GM23338 (cell line): ENCODE measurements at regions not wholly inside any gene's neighbourhood (a gene's known extent, or its start where the extent isn't known, plus 50 kb on each side); places are given as distances from the start of the nearest gene placed in this dataset.

Source experiments
- ATAC-seq: fragments of 200-7000 bp; cut with Tn5 transposase; 3 replicates; pipeline ENCODE4 v1.9.1; 2020
- DNase-seq: peaks from one replicate; pipeline ENCODE4 v3.0.0-alpha.2; 2015; ENCODE audit warnings: low spot score
- H2AFZ ChIP-seq: fragments of 200-600 bp; sonication (generic); 2 replicates; pipeline ENCODE4 v1.8.0; 2016; ENCODE audit warnings: antibody characterized with exemption, mild to moderate bottlenecking, moderate library complexity
- H3F3A ChIP-seq: fragments of 200-600 bp; sonication (generic); replicated peaks from 2 replicates; pipeline ENCODE4 v1.8.0; 2017; ENCODE audit warnings: antibody characterized with exemption, mixed run types, low read depth
- H3K27ac ChIP-seq: fragments of 200-600 bp; sonication (generic); 2 replicates; pipeline ENCODE4 v1.6.1; 2016; ENCODE audit warnings: low read depth
- H3K27me3 ChIP-seq: fragments of 200-600 bp; sonication (generic); 2 replicates; pipeline ENCODE4 v1.8.0; 2016; ENCODE audit warnings: mild to moderate bottlenecking, mixed run types, moderate library complexity; ENCODE audit not compliant: insufficient read depth
- H3K36me3 ChIP-seq: fragments of 200-600 bp; sonication (generic); 2 replicates; pipeline ENCODE4 v1.8.0; 2016; ENCODE audit warnings: mild to moderate bottlenecking; ENCODE audit not compliant: insufficient read depth
- H3K4me1 ChIP-seq: fragments of 200-600 bp; sonication (generic); 2 replicates; pipeline ENCODE4 v1.8.0; 2016; ENCODE audit warnings: mild to moderate bottlenecking, moderate library complexity; ENCODE audit not compliant: insufficient read depth
- H3K4me2 ChIP-seq: fragments of 200-600 bp; sonication (generic); 2 replicates; pipeline ENCODE4 v1.7.1; 2017; ENCODE audit warnings: mixed run types
- H3K4me3 ChIP-seq: fragments of 200-600 bp; sonication (generic); 2 replicates; pipeline ENCODE4 v1.6.1; 2016; ENCODE audit warnings: mixed run types
- H3K79me2 ChIP-seq: fragments of 200-600 bp; sonication (generic); replicated peaks from 2 replicates; pipeline ENCODE4 v1.8.0; 2017; ENCODE audit warnings: mild to moderate bottlenecking; ENCODE audit not compliant: insufficient read depth
- H3K9me2 ChIP-seq: fragments of 200-600 bp; sonication (generic); 2 replicates; pipeline ENCODE4 v1.8.0; 2017; ENCODE audit not compliant: insufficient read depth
- H4K20me1 ChIP-seq: fragments of 200-600 bp; sonication (generic); replicated peaks from 2 replicates; pipeline ENCODE4 v1.8.0; 2017; ENCODE audit warnings: mild to moderate bottlenecking; ENCODE audit not compliant: insufficient read depth
- H3K27ac Mint-ChIP-seq: 2 replicates; pipeline ENCODE4 v1.8.0; 2020; ENCODE audit warnings: inconsistent platforms, mild to moderate bottlenecking, moderate library complexity, mixed read lengths
- H3K27me3 Mint-ChIP-seq: 3 replicates; pipeline ENCODE4 v1.8.0; 2022; ENCODE audit warnings: low read depth, mild to moderate bottlenecking, moderate library complexity, mixed read lengths, inconsistent platforms; ENCODE audit not compliant: insufficient read depth, poor library complexity
- H3K36me3 Mint-ChIP-seq: 3 replicates; pipeline ENCODE4 v1.8.0; 2021; ENCODE audit warnings: low read depth, mild to moderate bottlenecking, inconsistent platforms, moderate library complexity, mixed read lengths
- H3K4me1 Mint-ChIP-seq: 3 replicates; pipeline ENCODE4 v1.8.0; 2020; ENCODE audit warnings: mild to moderate bottlenecking, inconsistent platforms, mixed read lengths
- H3K4me3 Mint-ChIP-seq: 3 replicates; pipeline ENCODE4 v1.8.0; 2021; ENCODE audit warnings: moderate library complexity, mild to moderate bottlenecking, inconsistent platforms, mixed read lengths
- H3K9me3 Mint-ChIP-seq: 3 replicates; pipeline ENCODE4 v1.8.0; 2020; ENCODE audit warnings: moderate library complexity, mild to moderate bottlenecking, inconsistent platforms, mixed read lengths
- CREB1 ChIP-seq: fragments of 250-450 bp; sonication (Bioruptor Pico); IDR thresholded peaks from 2 replicates; pipeline ENCODE4 v1.5.0; 2020; ENCODE audit warnings: low read depth, mild to moderate bottlenecking, moderate library complexity
- CTCF ChIP-seq, 2 experiments: fragments of 200-600 bp in 1 of 2; sonication (generic) in 1 of 2; conservative IDR thresholded peaks; 2 replicates each; pipeline versions ENCODE4 v1.5.1 to v1.6.1; 2016 to 2017; ENCODE audit warnings: antibody characterized with exemption in 2 of 2, low read depth in 2 of 2, mild to moderate bottlenecking in 2 of 2, moderate library complexity in 1 of 2
- ETS1 ChIP-seq: IDR thresholded peaks from 2 replicates; pipeline ENCODE4 v1.6.1; 2016; ENCODE audit warnings: antibody characterized with exemption
- EZH2 ChIP-seq: fragments of 200-600 bp; sonication (generic); IDR thresholded peaks from one replicate; pipeline ENCODE4 v1.8.0; 2017; ENCODE audit warnings: antibody characterized with exemption, mild to moderate bottlenecking, low read depth; ENCODE audit not compliant: unreplicated experiment
- EZH2phosphoT487 ChIP-seq: fragments of 200-600 bp; sonication (generic); IDR thresholded peaks from one replicate; pipeline ENCODE4 v1.8.1; 2018; ENCODE audit warnings: antibody characterized with exemption; ENCODE audit not compliant: unreplicated experiment
- JUNB ChIP-seq: IDR thresholded peaks from one replicate; pipeline ENCODE4 v1.6.1; 2016; ENCODE audit warnings: antibody characterized with exemption; ENCODE audit not compliant: unreplicated experiment
- NANOG ChIP-seq: IDR thresholded peaks from 2 replicates; pipeline ENCODE4 v1.6.1; 2016; ENCODE audit warnings: antibody characterized with exemption, borderline replicate concordance
- POLR2AphosphoS5 ChIP-seq: IDR thresholded peaks from 2 replicates; pipeline ENCODE4 v1.6.1; 2016; ENCODE audit warnings: antibody characterized with exemption, low read depth
- REST ChIP-seq: IDR thresholded peaks from one replicate; pipeline ENCODE4 v1.6.1; 2018; ENCODE audit warnings: antibody characterized with exemption; ENCODE audit not compliant: unreplicated experiment
- STAT1 ChIP-seq: IDR thresholded peaks from one replicate; pipeline ENCODE4 v1.6.1; 2016; ENCODE audit warnings: antibody characterized with exemption; ENCODE audit not compliant: unreplicated experiment
- ZNF114 ChIP-seq: fragments of 250-450 bp; sonication (Bioruptor Pico); IDR thresholded peaks from 2 replicates; pipeline ENCODE4 v1.5.0; 2020; ENCODE audit warnings: mild to moderate bottlenecking, moderate library complexity
- ZNF331 ChIP-seq: fragments of 250-450 bp; sonication (Bioruptor Pico); IDR thresholded peaks from 2 replicates; pipeline ENCODE4 v1.5.0; 2020; ENCODE audit warnings: low read depth, mild to moderate bottlenecking, moderate library complexity
- ZNF462 ChIP-seq: fragments of 250-450 bp; sonication (Bioruptor Pico); IDR thresholded peaks from 2 replicates; pipeline ENCODE4 v1.5.0; 2020; ENCODE audit warnings: mild to moderate bottlenecking, moderate library complexity

- H3K4me2 ChIP-seq = no peak overlapping the region
- Mint-ChIP-seq H3K27ac (no peak overlapping the region), H3K9me3 (no peaks in the 10 kb centered on the region), H3K36me3 (no peaks in the 10 kb centered on the region), H3K4me1 (peaks cover 2% of the 10 kb centered on the region; the same call in 2 of the 3 replicates), H3K4me3 (no peak overlapping the region), H3K27me3 (no peaks in the 10 kb centered on the region)
- H3K79me2 ChIP-seq = no peaks in the 10 kb centered on the region
- H2AFZ ChIP-seq = no peak overlapping the region
- no peak for ATAC-seq
- H3K27me3 ChIP-seq = no peaks in the 10 kb centered on the region
- no peak overlapping the region for H3K27ac ChIP-seq
- DNase-seq = no peak
- H3K36me3 ChIP-seq = no peaks in the 10 kb centered on the region
- H4K20me1 ChIP-seq = no peaks in the 10 kb centered on the region
- no peak overlapping the region for H3K4me3 ChIP-seq
- TF ChIP-seq ZNF331 (CRISPR knock-in tag) (no peak), ETS1 (no peak), CREB1 (no peak), ZNF114 (CRISPR knock-in tag) (no peak), CTCF (conservative IDR thresholded peaks at IDR 0.05; ENCODE audit: low read depth in 2 of 2) (no peak), NANOG (no peak), EZH2 (no peak), JUNB (no peak), REST (no peak), POLR2AphosphoS5 (no peak), ZNF462 (CRISPR knock-in tag) (no peak), EZH2phosphoT487 (no peak), STAT1 (no peak)
- peaks cover 5% of the 10 kb centered on the region; the same call in 1 of the 2 replicates for H3K9me2 ChIP-seq
- H3K4me1 ChIP-seq = no peaks in the 10 kb centered on the region
- no peaks in the 10 kb centered on the region for H3F3A ChIP-seq
Measured at GRCh38 chr15:96466389-96466947, 136.0 kb downstream of the NR2F2 start.
